Chondrocyte (in vitro differentiated cells): ENCODE measurements at regions not wholly inside any gene's neighbourhood (a gene's known extent, or its start where the extent isn't known, plus 50 kb on each side); places are given as distances from the start of the nearest gene placed in this dataset.
"Not testable (repeated sequence)": the region's sequence is repeated elsewhere in the genome, so short reads cannot be mapped to it uniquely, and the experiment has no call there.

Experiments used
- DNase-seq: peaks from one replicate; pipeline ENCODE4 v3.0.0; 2021; ENCODE audit warnings: mixed read lengths, low spot score
- H3K27ac Mint-ChIP-seq: one replicate; pipeline ENCODE4 v1.8.0; 2021; ENCODE audit warnings: mild to moderate bottlenecking, moderate library complexity, mixed read lengths; ENCODE audit not compliant: unreplicated experiment
- H3K27me3 Mint-ChIP-seq: 2 replicates; pipeline ENCODE4 v1.8.0; 2021; ENCODE audit warnings: low read depth, mixed read lengths
- H3K36me3 Mint-ChIP-seq: 2 replicates; pipeline ENCODE4 v1.8.0; 2021; ENCODE audit warnings: low read depth, mixed read lengths
- H3K4me1 Mint-ChIP-seq: 2 replicates; pipeline ENCODE4 v1.8.0; 2021; ENCODE audit warnings: low read depth, mild to moderate bottlenecking, mixed read lengths
- H3K4me3 Mint-ChIP-seq: one replicate; pipeline ENCODE4 v1.8.0; 2021; ENCODE audit warnings: mild to moderate bottlenecking, moderate library complexity, mixed read lengths; ENCODE audit not compliant: unreplicated experiment
- H3K9me3 Mint-ChIP-seq: 2 replicates; pipeline ENCODE4 v1.8.0; 2021; ENCODE audit warnings: low read depth, mixed read lengths
- CTCF ChIP-seq: fragments of 200-600 bp; sonication (generic); IDR thresholded peaks from 2 replicates; pipeline ENCODE4 v1.5.0; 2021; ENCODE audit warnings: antibody characterized with exemption, mild to moderate bottlenecking, moderate library complexity

DNA sequence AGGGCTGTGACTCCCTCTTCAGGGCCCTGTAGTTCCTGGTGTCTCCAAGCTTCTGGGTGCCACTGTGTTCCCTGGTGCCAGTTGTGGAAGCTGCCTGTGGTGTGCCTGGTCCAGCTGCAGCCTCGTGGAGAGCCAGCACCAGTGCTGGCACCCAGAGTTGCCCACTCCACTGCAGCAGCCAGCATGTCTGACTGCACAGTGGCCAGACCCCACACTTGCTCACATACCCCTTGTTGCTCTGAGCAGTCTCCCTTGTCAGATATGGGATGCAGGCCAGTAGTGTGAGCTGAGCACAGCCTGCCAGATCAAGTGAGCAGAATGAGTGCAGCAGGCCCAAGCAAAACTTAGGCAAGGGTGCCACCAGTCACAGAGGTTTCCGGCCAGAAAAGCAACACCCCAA, 108.6 kb downstream of the ZMAT1 start:
- H3K27ac Mint-ChIP-seq, result no peak overlapping the region
- no peaks in the 10 kb centered on the region for H3K27me3 Mint-ChIP-seq
- H3K36me3 Mint-ChIP-seq, result no peaks in the 10 kb centered on the region
- H3K9me3 Mint-ChIP-seq, result peaks cover 27% of the 10 kb centered on the region
- no peak overlapping the region for H3K4me3 Mint-ChIP-seq
- H3K4me1 Mint-ChIP-seq, result no peaks in the 10 kb centered on the region
- TF ChIP-seq CTCF, result no peak
- no peak for DNase-seq

- H3K9me3 Mint-ChIP-seq, result peaks cover 33% of the 10 kb centered on the region
- H3K4me1 Mint-ChIP-seq, DNase-seq, H3K36me3 Mint-ChIP-seq, H3K4me3 Mint-ChIP-seq, H3K27ac Mint-ChIP-seq, H3K27me3 Mint-ChIP-seq: not testable (repeated sequence)
Observed at GRCh38 chrX:101817739-101818138, 114.1 kb downstream of the ZMAT1 start.

- peaks cover 2% of the 10 kb centered on the region for H3K27me3 Mint-ChIP-seq
- no peak overlapping the region for H3K27ac Mint-ChIP-seq
- TF ChIP-seq CTCF, result no peak
Observed at GRCh38 chrX:101813200-101813599, 118.6 kb downstream of the ZMAT1 start.

GRCh38 chrX:101803451-101803850, 128.4 kb downstream of the ZMAT1 start:
- Mint-ChIP-seq H3K36me3 (no peaks in the 10 kb centered on the region), H3K4me1 (peaks cover 7% of the 10 kb centered on the region), H3K4me3 (no peak overlapping the region), H3K27me3 (no peaks in the 10 kb centered on the region), H3K27ac (no peak overlapping the region), H3K9me3 (peaks cover 8% of the 10 kb centered on the region)
- DNase-seq, result no peak
- TF ChIP-seq CTCF, result peak; percentile 79

More at GRCh38 chrX:101813200-101813599, 118.6 kb downstream of the ZMAT1 start:
- H3K9me3 Mint-ChIP-seq, result peaks cover 26% of the 10 kb centered on the region
- no peaks in the 10 kb centered on the region for H3K36me3 Mint-ChIP-seq
- no peak for DNase-seq
- no peak overlapping the region for H3K4me3 Mint-ChIP-seq
- no peaks in the 10 kb centered on the region for H3K4me1 Mint-ChIP-seq

DNA sequence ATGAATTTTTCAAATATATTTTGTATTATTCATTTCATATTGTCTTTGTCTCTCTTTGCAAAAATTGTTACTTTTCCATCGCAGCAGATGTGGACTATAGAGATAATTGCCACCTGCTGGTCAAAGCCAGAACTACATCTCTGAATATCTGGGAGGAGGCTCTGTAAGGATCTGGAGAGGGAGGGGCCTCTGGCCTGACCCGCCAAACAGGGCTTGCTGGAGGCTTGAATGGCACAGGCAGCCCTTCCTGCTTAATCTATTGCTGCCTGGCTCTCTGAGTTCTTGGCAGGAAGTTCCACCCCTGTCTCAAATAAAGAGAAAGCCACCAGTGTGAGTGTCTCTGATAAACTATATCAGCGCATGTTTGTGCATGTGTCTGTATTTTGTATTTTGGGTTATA, 132.4 kb downstream of the ZMAT1 start:
- TF ChIP-seq CTCF, result peak; percentile 86
- Mint-ChIP-seq H3K4me1 (peaks cover 12% of the 10 kb centered on the region), H3K27ac (no peak overlapping the region), H3K27me3 (no peaks in the 10 kb centered on the region), H3K36me3 (no peaks in the 10 kb centered on the region), H3K4me3 (peak overlapping the region; percentile 40), H3K9me3 (no peaks in the 10 kb centered on the region)
- no peak for DNase-seq

DNA sequence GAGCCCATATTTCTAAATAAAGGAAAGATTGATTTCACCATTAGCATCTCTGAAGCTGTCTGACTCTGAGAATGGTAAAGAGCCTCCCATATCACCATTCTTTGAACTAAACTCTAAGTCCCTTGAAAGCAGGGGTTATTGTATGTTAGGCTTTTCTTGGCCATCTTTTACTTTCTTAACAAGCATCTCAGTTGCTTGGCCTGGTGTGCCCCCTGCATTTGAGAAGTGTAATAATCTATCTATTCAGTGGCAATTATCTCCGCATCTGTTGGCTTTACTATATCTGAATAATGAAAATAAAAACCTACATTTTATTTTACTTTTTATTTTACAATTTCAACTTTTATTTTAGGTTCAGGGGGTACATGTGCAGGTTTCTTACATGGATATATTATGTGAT, 128.3 kb upstream of the ARMCX2 start:
- no peak overlapping the region for H3K27ac Mint-ChIP-seq
- H3K27me3 Mint-ChIP-seq, result no peaks in the 10 kb centered on the region
- DNase-seq, result no peak
- H3K36me3 Mint-ChIP-seq, result no peaks in the 10 kb centered on the region
- no peaks in the 10 kb centered on the region for H3K4me1 Mint-ChIP-seq
- TF ChIP-seq CTCF, result peak; percentile 16
- H3K9me3 Mint-ChIP-seq, result no peaks in the 10 kb centered on the region
- no peak overlapping the region for H3K4me3 Mint-ChIP-seq
